MM.1S (cell line): ENCODE measurements at regions not wholly inside any gene's neighbourhood (a gene's known extent, or its start where the extent isn't known, plus 50 kb on each side); places are given as distances from the start of the nearest gene placed in this dataset.

Experiments
- EZH2 ChIP-seq: fragments of 300-600 bp; sonication (generic); optimal IDR thresholded peaks from 2 replicates; pipeline ENCODE3; 2017; ENCODE audit warnings: low read depth, mild to moderate bottlenecking, antibody characterized with exemption, low read length, mixed read lengths
- EZH2phosphoT487 ChIP-seq: fragments of 300-600 bp; sonication (generic); IDR thresholded peaks from 2 replicates; pipeline ENCODE4 v1.6.1; 2018; ENCODE audit warnings: antibody characterized with exemption, low read length
- TF ChIP-seq, protein P1 (sequence below): fragments of 300-600 bp; sonication (generic); IDR thresholded peaks from 2 replicates; pipeline ENCODE4 v1.5.1; 2016; ENCODE audit warnings: antibody characterized with exemption, low read length, mixed read lengths

DNA sequence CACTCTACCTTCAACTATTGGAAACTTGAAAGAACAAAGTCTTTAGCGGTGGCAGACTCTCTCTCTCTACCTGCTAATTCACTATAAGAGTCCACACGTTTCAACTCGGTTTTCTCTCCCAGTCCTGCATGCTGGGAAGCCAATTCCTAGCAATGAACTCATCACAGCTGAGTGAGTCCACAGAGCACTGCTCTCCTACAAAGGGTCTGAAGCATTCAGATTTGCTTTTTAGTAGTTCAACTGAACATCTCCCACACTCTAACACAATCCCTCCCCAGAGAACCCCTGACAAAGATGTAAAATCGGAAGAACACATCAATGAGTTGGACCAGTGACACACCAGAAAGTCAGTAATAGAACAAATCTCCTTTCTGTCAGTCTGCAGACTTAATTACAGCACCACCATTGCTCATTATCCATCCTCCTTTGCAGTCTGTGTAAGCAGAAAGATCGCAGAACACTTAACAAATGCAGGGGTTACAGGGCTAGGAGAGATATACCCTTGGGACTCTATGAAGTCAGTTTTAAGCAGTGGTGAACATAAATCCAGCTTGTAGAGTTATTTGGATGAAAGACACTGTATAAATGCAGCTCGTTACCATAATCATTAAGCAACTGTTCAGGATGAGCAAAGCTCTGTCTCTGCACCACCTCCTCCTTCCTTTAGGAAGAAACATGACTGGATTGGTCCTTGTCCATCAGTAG, 353.4 kb upstream of the GRIA1 start:
- TF ChIP-seq, protein P1, sequence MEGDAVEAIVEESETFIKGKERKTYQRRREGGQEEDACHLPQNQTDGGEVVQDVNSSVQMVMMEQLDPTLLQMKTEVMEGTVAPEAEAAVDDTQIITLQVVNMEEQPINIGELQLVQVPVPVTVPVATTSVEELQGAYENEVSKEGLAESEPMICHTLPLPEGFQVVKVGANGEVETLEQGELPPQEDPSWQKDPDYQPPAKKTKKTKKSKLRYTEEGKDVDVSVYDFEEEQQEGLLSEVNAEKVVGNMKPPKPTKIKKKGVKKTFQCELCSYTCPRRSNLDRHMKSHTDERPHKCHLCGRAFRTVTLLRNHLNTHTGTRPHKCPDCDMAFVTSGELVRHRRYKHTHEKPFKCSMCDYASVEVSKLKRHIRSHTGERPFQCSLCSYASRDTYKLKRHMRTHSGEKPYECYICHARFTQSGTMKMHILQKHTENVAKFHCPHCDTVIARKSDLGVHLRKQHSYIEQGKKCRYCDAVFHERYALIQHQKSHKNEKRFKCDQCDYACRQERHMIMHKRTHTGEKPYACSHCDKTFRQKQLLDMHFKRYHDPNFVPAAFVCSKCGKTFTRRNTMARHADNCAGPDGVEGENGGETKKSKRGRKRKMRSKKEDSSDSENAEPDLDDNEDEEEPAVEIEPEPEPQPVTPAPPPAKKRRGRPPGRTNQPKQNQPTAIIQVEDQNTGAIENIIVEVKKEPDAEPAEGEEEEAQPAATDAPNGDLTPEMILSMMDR: no peak
- TF ChIP-seq EZH2 (no peak), EZH2phosphoT487 (no peak)
